ENCODE measurements at regions not wholly inside any gene's neighbourhood (a gene's known extent, or its start where the extent isn't known, plus 50 kb on each side); places are given as distances from the start of the nearest gene placed in this dataset.

- DNase-seq (ENCODE audit: low read depth in 2 of 2, low spot score in 1 of 2): no peak
These were observed 81.5 kb downstream of the NDUFS5 start for GRCh38 chr1:39107341-39108290.

DNA sequence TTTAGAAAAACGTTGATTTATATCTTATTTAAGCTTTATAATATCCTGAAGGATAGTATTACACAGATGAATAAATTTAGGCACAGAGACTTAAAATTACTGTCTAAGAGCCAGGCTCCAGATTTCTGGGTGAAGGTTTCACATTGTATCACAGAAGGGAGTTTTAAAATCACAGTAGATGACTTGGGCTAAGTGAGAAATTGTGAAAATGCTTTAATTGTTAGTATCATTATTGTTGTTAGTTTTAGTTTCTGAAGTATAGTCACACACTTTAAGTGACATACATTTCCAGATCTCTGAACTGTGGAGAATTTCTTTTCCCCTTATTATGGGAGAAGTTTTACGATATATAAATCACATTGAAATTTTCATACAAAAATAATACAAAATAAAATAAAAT lies 83.5 kb downstream of the NDUFS5 start:
- no peak for DNase-seq (ENCODE audit: low read depth in 2 of 2, low spot score in 1 of 2)

DNA sequence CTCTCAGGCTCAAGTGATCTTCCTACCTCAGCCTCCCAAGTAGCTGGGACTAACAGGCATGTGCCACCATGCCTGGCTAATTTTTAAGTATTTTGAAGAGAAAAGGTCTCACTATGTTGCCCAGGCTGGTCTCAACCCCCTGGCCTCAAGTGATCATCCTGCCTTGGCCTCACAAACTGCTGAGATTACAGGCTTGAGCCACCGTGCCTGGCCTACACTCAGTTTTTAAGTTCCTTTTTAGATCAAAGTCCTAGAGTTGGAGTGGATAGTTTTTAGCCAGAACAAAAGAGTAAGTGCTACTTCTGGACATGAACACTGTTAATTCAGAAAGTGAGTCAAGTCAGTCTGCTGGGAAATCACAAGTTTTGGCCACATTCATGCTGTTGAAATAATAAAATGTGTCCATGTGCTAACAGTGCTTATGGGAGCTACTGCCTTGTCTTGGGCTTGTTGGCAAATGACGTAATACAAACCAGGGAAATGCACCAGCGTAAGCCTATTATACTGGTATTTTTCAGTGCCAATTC lies 84.2 kb downstream of the NDUFS5 start:
- DNase-seq (ENCODE audit: low read depth in 2 of 2, low spot score in 1 of 2): no peak

DNA sequence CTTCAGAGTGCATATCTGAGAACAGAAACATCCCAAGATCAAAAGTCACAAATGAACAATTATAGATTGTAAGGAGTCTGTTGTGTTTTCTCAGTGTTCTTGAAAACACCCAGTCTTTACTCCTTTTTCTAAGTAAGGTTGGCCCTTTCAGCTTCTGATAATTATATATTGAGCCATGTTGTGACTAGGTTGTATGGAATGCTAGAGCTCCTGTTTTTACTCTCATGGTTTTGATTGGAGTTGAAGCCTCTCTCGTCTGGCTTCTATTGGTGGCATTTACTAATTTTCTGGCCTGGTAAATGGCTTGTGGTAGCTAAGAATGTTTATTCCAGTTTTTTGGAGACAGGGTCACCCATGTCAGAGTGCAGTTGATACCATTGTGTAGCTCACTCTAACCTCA lies 84.7 kb downstream of the NDUFS5 start:
- no peak for DNase-seq (ENCODE audit: low read depth in 2 of 2, low spot score in 1 of 2)

DNA sequence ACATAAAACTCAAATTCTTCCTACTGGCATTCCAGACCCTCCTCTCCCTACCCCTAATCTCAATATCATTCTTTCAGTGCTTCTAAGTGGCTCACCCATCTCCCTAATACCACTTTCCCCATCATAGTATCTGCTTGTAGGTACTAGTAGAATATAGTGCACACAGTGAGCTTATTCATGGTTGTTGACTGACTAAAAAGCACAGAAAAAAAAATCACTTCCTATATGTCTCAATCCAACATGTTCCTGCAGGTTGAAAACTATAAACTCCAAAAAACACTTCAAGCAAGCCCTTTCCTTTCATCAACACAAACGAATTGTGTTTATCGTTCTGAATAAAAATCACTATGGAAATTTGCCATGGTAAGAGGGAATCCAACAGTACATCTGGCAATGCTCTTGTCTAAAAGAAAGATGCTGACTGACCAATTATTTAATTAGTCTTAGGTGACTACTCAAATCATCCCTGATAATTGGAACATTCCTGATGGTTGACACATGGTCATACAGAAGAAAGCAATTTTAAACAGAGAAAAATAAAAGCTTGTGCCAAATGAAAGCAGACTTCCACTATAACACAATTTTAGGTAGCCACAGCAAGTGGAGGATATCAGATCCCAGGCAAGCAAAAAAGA lies 87.1 kb downstream of the NDUFS5 start:
- no peak for DNase-seq (ENCODE audit: low read depth in 2 of 2, low spot score in 1 of 2)

DNA sequence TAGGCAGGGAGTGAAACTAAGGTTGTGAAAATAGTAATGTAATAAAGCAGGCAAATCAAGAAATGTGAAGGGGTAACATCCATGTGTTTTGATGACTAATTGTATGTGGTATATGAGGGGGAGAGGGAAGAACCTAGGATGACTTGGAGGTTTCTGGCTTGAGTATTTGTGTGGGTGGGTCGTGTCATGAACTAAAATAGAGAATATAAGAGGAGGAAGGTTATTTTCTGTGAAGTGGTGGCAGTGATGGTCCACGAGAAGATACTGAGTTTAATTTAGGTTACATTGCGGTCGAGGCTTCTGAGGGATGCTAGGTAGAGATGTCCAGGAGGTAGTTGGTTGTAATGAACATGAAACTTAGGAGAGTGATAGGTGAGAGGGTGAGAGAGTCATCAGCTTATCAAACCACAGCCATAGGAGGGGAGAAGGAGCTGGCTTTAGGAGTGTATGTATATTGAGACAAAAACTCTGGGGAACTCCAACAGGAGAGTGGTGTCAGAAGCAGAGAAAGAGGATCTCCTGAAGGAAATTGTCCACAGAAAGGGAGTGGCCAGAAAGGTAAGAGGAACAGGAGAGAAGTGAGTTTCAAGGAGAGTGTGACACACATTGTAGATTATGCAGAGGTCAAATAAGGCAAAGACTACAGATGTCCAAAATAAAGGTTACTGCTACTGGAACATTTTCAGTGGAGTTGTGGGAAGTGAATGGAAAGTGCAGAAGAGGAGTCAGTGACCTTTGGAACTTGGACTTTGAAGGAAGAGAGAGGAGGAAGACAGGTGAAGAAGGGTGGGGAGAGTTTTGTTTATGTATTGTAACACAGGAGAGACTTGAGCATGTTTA lies 89.0 kb upstream of the MACF1 start:
- no peak for DNase-seq (ENCODE audit: low read depth in 2 of 2, low spot score in 1 of 2)

DNA sequence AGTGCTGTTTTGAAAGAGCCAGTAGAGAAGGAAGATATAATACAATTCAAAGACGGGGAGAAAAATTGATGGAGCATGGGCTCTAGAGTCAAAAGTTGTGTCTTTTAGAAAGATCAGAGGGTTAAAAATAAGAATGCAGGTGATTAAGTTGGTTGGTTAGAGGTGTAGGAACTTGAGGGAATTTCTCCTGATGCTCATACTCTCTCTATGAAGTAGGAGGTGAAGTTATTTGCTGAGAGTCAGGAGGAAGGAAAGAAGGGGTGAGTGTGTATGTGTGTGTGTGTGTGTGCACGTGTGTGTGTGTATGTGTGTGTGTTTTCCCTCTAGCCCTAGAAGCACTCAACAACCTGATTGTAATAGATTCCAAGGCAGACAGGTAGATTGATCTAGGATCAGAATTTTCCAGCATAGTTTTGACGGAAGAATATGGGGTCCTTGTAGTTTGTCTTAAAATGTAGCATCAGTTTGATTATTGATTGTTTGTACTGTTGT lies 88.3 kb upstream of the MACF1 start:
- DNase-seq (ENCODE audit: low read depth in 2 of 2, low spot score in 1 of 2): no peak

- DNase-seq (ENCODE audit: low read depth in 2 of 2, low spot score in 1 of 2): no peak
These were observed 87.4 kb upstream of the MACF1 start for GRCh38 chr1:39116860-39117728.

DNA sequence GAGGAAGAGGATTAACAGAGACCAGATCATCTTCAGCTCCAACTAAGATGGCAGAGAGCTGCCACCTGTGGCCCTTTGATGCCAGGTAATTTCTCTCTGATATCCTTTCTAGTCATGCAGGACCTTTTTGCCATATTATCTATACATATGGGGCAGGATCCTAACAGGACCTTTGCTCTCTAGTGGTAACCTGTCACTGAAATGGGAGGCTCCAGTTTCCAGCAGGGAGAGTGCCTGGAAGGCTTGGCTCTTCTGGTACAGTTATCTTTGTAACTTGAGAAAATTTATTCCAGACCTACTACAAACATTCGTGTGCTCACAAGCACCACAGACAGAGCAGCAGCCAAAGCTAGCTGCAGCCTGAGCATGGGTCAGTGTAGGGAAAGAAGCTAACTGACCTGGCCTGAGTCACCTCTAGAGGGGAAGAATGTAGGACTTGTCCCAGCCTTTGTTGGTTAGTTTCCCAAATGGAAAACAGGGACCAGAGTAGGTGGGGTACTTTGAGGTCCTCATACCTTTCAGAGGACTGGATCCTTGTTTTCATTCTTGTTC lies 86.5 kb upstream of the MACF1 start:
- DNase-seq (ENCODE audit: low read depth in 2 of 2, low spot score in 1 of 2): no peak

- no peak for DNase-seq (ENCODE audit: low read depth in 2 of 2, low spot score in 1 of 2)
These were observed 82.4 kb upstream of the MACF1 start for GRCh38 chr1:39122056-39122455.

DNA sequence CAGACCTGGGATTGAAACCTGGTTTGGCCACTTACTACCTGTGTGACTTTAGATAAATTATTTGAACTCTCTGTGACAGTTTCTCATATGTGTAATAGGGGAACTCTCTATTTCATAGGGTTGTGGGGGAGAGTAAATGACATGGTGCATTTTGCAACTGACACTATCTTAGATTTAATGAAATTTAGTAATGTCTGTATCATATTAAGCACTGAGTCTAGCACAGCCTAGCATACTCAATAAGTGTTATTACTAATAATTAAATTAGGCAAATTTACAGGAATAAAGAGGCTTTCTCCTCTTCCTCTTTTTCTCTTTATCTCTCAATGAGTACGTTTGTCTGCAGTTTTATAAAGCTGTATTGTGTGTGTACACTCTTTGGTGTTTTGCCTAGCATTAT lies 80.2 kb upstream of the MACF1 start:
- DNase-seq (ENCODE audit: low read depth in 2 of 2, low spot score in 1 of 2): no peak

GRCh38 chr1:39127513-39127912 lies 77.0 kb upstream of the MACF1 start:
- no peak for DNase-seq (ENCODE audit: low read depth in 2 of 2, low spot score in 1 of 2)

- no peak for DNase-seq (ENCODE audit: low read depth in 2 of 2, low spot score in 1 of 2)
These were observed 76.4 kb upstream of the MACF1 start for GRCh38 chr1:39128126-39128525.

GRCh38 chr1:39128959-39129358 lies 75.5 kb upstream of the MACF1 start:
- no peak for DNase-seq (ENCODE audit: low read depth in 2 of 2, low spot score in 1 of 2)

DNA sequence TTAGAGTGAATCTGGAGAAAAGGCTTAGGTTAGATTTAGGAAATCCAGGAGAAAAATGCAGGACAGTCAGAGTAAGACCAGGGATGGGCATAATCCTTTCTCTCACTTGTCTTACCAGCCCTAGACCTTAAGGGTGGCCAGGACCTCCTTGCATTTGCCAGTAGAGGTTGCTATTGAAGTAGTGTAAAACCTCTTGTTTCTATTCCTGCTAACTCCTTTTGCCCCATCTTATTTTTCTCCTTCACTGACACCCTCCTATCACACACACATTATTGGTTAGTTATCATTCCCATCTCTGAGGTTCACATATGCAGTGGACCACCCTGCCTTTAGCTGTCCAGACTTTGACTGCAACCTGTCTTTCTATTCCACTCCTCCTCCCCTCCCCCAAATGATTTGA lies 75.0 kb upstream of the MACF1 start:
- DNase-seq (ENCODE audit: low read depth in 2 of 2, low spot score in 1 of 2): no peak

GRCh38 chr1:39130325-39130724 lies 74.2 kb upstream of the MACF1 start:
- DNase-seq (ENCODE audit: low read depth in 2 of 2, low spot score in 1 of 2): no peak

DNA sequence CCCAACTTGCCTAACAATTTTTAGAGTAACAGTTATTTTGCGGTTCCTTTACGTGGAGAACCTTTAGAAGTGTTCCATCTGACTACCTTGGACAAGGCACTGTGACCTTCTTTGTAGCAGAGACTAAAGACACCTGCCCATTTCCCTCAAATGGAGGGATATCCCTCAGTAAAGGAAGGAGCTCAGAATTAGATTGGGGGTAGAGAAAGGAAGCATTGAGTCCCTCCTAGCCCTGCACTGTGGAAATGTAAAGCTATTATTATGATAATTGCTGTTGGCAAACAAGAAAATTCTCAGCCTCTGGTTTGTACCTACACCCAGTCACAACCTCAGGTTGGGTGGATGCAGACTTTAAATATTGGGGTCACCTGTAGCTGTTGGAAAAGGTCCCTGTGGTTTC lies 72.6 kb upstream of the MACF1 start:
- DNase-seq (ENCODE audit: low read depth in 2 of 2, low spot score in 1 of 2): no peak

DNA sequence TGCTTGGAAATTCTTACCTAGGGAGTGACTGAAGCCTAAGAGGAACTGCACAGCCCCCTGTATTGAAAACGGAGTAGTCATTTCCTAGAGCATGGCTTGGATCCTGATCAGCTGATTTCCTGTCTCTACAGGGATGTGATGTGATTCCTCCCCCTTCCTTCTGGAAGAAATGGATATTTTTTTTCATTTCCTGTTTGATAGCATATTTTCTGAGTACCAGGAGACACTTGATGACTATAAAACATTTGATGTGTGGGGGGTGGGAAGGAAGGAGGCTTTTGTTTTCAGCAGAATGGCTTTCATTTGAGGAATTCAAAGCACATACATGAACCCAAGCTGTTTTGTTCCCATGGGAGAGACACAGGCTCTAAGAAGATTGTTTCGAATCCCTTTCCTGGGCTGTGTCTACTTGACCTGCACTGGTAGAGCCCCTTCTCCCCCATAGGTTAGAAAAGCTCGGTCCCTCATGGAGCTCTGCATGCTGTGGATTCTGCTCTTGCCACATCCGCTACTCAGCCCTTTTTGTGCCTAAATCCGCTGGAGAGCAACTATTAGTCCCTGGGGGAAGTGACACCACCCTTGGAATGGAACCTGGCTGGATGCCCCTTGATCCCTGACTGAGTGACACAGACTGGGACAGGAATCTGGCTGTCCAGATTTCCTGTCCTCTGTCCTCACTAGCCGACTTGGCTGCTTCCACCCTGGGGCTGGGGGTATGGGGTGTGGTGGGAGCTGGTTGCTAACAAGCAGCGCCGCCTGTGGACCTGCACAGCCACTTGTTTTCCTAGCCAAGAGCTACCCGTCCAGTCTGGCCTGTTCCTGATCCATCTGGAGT lies 71.8 kb upstream of the MACF1 start:
- no peak for DNase-seq (ENCODE audit: low read depth in 2 of 2, low spot score in 1 of 2)

- no peak for DNase-seq (ENCODE audit: low read depth in 2 of 2, low spot score in 1 of 2)
These were observed 71.2 kb upstream of the MACF1 start for GRCh38 chr1:39133340-39133684.
